ENCODE measurements at regions not wholly inside any gene's neighbourhood (a gene's known extent, or its start where the extent isn't known, plus 50 kb on each side); places are given as distances from the start of the nearest gene placed in this dataset.
"Not testable (repeated sequence)": the region's sequence is repeated elsewhere in the genome, so short reads cannot be mapped to it uniquely, and the experiment has no call there.

- TF ChIP-seq CTCF, POLR2A (IDR thresholded peaks at IDR 0.05): not testable (repeated sequence)
These were observed 1825.8 kb upstream of the MIR17HG start for GRCh38 chr13:89521672-89522071.

Measured in ovary (tissue), 3 donors.